H9 (cell line): ENCODE measurements at regions not wholly inside any gene's neighbourhood (a gene's known extent, or its start where the extent isn't known, plus 50 kb on each side); places are given as distances from the start of the nearest gene placed in this dataset.

Source experiments
- DNase-seq: peaks from one replicate; pipeline ENCODE4 v3.0.0-alpha.2; 2017
- H2AFZ ChIP-seq: one replicate; pipeline ENCODE4 v1.6.1; 2013; ENCODE audit warnings: mild to moderate bottlenecking, low read length, control low read depth, moderate library complexity
- H2AK5ac ChIP-seq: 2 replicates; pipeline ENCODE4 v1.6.1; 2013; ENCODE audit warnings: low read length, control low read depth, mixed read lengths; ENCODE audit not compliant: insufficient read length
- H2BK120ac ChIP-seq: one replicate; pipeline ENCODE4 v1.6.1; 2013; ENCODE audit warnings: low read depth, mild to moderate bottlenecking, low read length, control low read depth, inconsistent platforms; ENCODE audit not compliant: poor library complexity, severe bottlenecking
- H2BK12ac ChIP-seq: 2 replicates; pipeline ENCODE4 v1.6.1; 2013; ENCODE audit warnings: low read length, control low read depth, mixed read lengths, low read depth; ENCODE audit not compliant: insufficient read length
- H2BK15ac ChIP-seq: 2 replicates; pipeline ENCODE4 v1.6.1; 2013; ENCODE audit warnings: low read depth, low read length, control low read depth
- H2BK20ac ChIP-seq: one replicate; pipeline ENCODE4 v1.6.1; 2013; ENCODE audit warnings: low read depth, mild to moderate bottlenecking, low read length, control low read depth, inconsistent platforms; ENCODE audit not compliant: poor library complexity, severe bottlenecking
- H2BK5ac ChIP-seq: 2 replicates; pipeline ENCODE4 v1.6.1; 2013; ENCODE audit warnings: low read length, control low read depth, mixed read lengths; ENCODE audit not compliant: insufficient read length
- H3K14ac ChIP-seq: 2 replicates; pipeline ENCODE4 v1.6.1; 2013; ENCODE audit warnings: low read length, control low read depth; ENCODE audit not compliant: insufficient read depth
- H3K18ac ChIP-seq: 2 replicates; pipeline ENCODE4 v1.6.1; 2013; ENCODE audit warnings: low read depth, mild to moderate bottlenecking, mixed read lengths, low read length, control low read depth; ENCODE audit not compliant: insufficient read length
- H3K23ac ChIP-seq: 2 replicates; pipeline ENCODE4 v1.6.1; 2013; ENCODE audit warnings: low read length, control low read depth, mixed read lengths, low read depth; ENCODE audit not compliant: insufficient read length
- H3K23me2 ChIP-seq: 2 replicates; pipeline ENCODE4 v1.6.1; 2013; ENCODE audit warnings: low read depth, mild to moderate bottlenecking, mixed read lengths, low read length, control low read depth; ENCODE audit not compliant: insufficient read length, poor library complexity, severe bottlenecking
- H3K27ac ChIP-seq: 2 replicates; pipeline ENCODE4 v1.5.1; 2013; ENCODE audit warnings: low read length, control low read depth, mixed read lengths, low read depth; ENCODE audit not compliant: insufficient read length
- H3K27me3 ChIP-seq: 2 replicates; pipeline ENCODE4 v1.6.1; 2013; ENCODE audit warnings: low read length, control low read depth, inconsistent platforms; ENCODE audit not compliant: insufficient read depth
- H3K4ac ChIP-seq: 2 replicates; pipeline ENCODE4 v1.6.1; 2013; ENCODE audit warnings: low read depth, mild to moderate bottlenecking, control low read depth, inconsistent platforms, low read length, moderate library complexity
- H3K4me1 ChIP-seq: 2 replicates; pipeline ENCODE4 v1.6.1; 2013; ENCODE audit warnings: low read length, control low read depth, inconsistent platforms; ENCODE audit not compliant: insufficient read depth
- H3K4me2 ChIP-seq: 2 replicates; pipeline ENCODE4 v1.6.1; 2013; ENCODE audit warnings: low read length, control low read depth, mixed read lengths; ENCODE audit not compliant: insufficient read length, insufficient read depth
- H3K56ac ChIP-seq: 2 replicates; pipeline ENCODE4 v1.6.1; 2013; ENCODE audit warnings: low read depth, mild to moderate bottlenecking, mixed read lengths, low read length, control low read depth; ENCODE audit not compliant: insufficient read length
- H3K79me1 ChIP-seq: 2 replicates; pipeline ENCODE4 v1.6.1; 2013; ENCODE audit warnings: low read depth, mild to moderate bottlenecking, moderate library complexity, low read length, control low read depth, inconsistent platforms; ENCODE audit not compliant: insufficient read depth, poor library complexity, severe bottlenecking
- H3K79me2 ChIP-seq: 2 replicates; pipeline ENCODE4 v1.6.1; 2013; ENCODE audit warnings: low read length, control low read depth, inconsistent platforms; ENCODE audit not compliant: insufficient read depth
- H3K9ac ChIP-seq: 2 replicates; pipeline ENCODE4 v1.6.1; 2013; ENCODE audit warnings: low read length, control low read depth, mixed read lengths; ENCODE audit not compliant: insufficient read length; ENCODE audit errors: extremely low read depth
- H3K9me3 ChIP-seq: one replicate; pipeline ENCODE4 v1.6.1; 2013; ENCODE audit warnings: low read depth, low read length, inconsistent platforms; ENCODE audit not compliant: control insufficient read depth
- H3T11ph ChIP-seq: one replicate; pipeline ENCODE4 v1.6.1; 2013; ENCODE audit warnings: mild to moderate bottlenecking, low read length, control low read depth, inconsistent platforms
- H4K20me1 ChIP-seq: one replicate; pipeline ENCODE4 v1.6.1; 2013; ENCODE audit not compliant: control insufficient read depth, insufficient read length, insufficient read depth
- H4K5ac ChIP-seq: 2 replicates; pipeline ENCODE4 v1.6.1; 2013; ENCODE audit warnings: low read depth, mild to moderate bottlenecking, mixed read lengths, low read length, control low read depth; ENCODE audit not compliant: insufficient read length
- H4K8ac ChIP-seq: replicated peaks from 2 replicates; pipeline ENCODE4 v1.6.1; 2013; ENCODE audit warnings: low read length, control low read depth, mixed read lengths, low read depth; ENCODE audit not compliant: insufficient read length
- H4K91ac ChIP-seq: 2 replicates; pipeline ENCODE4 v1.6.1; 2013; ENCODE audit warnings: low read depth, mild to moderate bottlenecking, moderate library complexity, mixed read lengths, low read length, control low read depth; ENCODE audit not compliant: insufficient read length
- H3K27ac Mint-ChIP-seq, 3 experiments: 2 replicates in 2 of 3; 3 replicates in 1 of 3; pipeline ENCODE4 v1.8.0; 2020 to 2021; ENCODE audit warnings: mixed read lengths in 3 of 3, mild to moderate bottlenecking in 1 of 3, moderate library complexity in 1 of 3
- H3K27me3 Mint-ChIP-seq: 2 replicates; pipeline ENCODE4 v1.8.0; 2021; ENCODE audit warnings: low read depth, mild to moderate bottlenecking, moderate library complexity, mixed read lengths
- H3K36me3 Mint-ChIP-seq, 3 experiments: 2 replicates in 2 of 3; 3 replicates in 1 of 3; pipeline ENCODE4 v1.8.0; 2020 to 2021; ENCODE audit warnings: low read depth in 3 of 3, mixed read lengths in 3 of 3; ENCODE audit not compliant: insufficient read depth in 1 of 3
- H3K4me1 Mint-ChIP-seq, 2 experiments: 2 replicates each; pipeline ENCODE4 v1.8.0; 2020; ENCODE audit warnings: mixed read lengths in 2 of 2
- H3K4me3 Mint-ChIP-seq, 2 experiments: 2 replicates in 1 of 2; 3 replicates in 1 of 2; pipeline ENCODE4 v1.8.0; 2020 to 2021; ENCODE audit warnings: mild to moderate bottlenecking in 2 of 2, mixed read lengths in 2 of 2, moderate library complexity in 1 of 2
- H3K9me3 Mint-ChIP-seq, 2 experiments: 2 replicates in 1 of 2; 3 replicates in 1 of 2; pipeline ENCODE4 v1.8.0; 2020; ENCODE audit warnings: mild to moderate bottlenecking in 2 of 2, mixed read lengths in 2 of 2, moderate library complexity in 1 of 2
- CTCF ChIP-seq: fragments of 200-600 bp; sonication (generic); conservative IDR thresholded peaks from 3 replicates; pipeline ENCODE4 v1.8.0; 2021; ENCODE audit warnings: antibody characterized with exemption, mild to moderate bottlenecking
- WGBS: extraction: QIAGEN DNeasy Blood & Tissue Kit; methylation state at CpG from one replicate; pipeline ENCODE4 v1.1.7; 2013; ENCODE audit warnings: missing lambda C conversion rate, low lambda C conversion rate, mixed read lengths; ENCODE audit not compliant: insufficient read length; ENCODE audit errors: extremely low coverage; 5-methylcytosine and 5-hydroxymethylcytosine counted together

GRCh38 chr13:112208656-112209055 lies 141.7 kb downstream of the SOX1 start:
- no peak overlapping the region for H3T11ph ChIP-seq
- peaks cover 0 to 4% of the 10 kb centered on the region in 2 experiments; a peak in 1 of 5 replicates for H3K9me3 Mint-ChIP-seq
- no peaks in the 10 kb centered on the region; the same call in 1 of the 2 replicates for H3K4me1 ChIP-seq
- no peaks in the 10 kb centered on the region for H3K79me1 ChIP-seq
- no peak overlapping the region for H3K4me2 ChIP-seq
- H3K56ac ChIP-seq = no peak overlapping the region
- no peak overlapping the region for H3K27ac Mint-ChIP-seq
- no peak overlapping the region for H4K5ac ChIP-seq
- no peak overlapping the region for H2BK12ac ChIP-seq
- no peak overlapping the region for H4K8ac ChIP-seq
- no peak overlapping the region for H3K9ac ChIP-seq
- no peaks in the 10 kb centered on the region for H3K9me3 ChIP-seq
- WGBS = no CpG with 5 or more reads among the region's 8 CpGs
- no peak overlapping the region for H3K4ac ChIP-seq
- no peak for DNase-seq
- peaks cover 14% of the 10 kb centered on the region; the same call in 1 of the 2 replicates for H3K27me3 ChIP-seq
- H4K20me1 ChIP-seq = peaks cover 2% of the 10 kb centered on the region
- peaks cover 58% of the 10 kb centered on the region for H3K27me3 Mint-ChIP-seq
- H3K4me1 Mint-ChIP-seq = peaks cover 26 to 48% of the 10 kb centered on the region in 2 experiments
- no peak overlapping the region for H3K27ac ChIP-seq
- H3K14ac ChIP-seq = no peak overlapping the region
- H2BK20ac ChIP-seq = no peak overlapping the region
- peaks cover 7% of the 10 kb centered on the region for H3K23me2 ChIP-seq
- no peak overlapping the region for H3K4me3 Mint-ChIP-seq
- no peak overlapping the region for H4K91ac ChIP-seq
- H3K23ac ChIP-seq = no peak overlapping the region
- H2BK120ac ChIP-seq = no peak overlapping the region
- no peak for TF ChIP-seq CTCF
- H2BK15ac ChIP-seq = no peak overlapping the region
- H3K79me2 ChIP-seq = no peaks in the 10 kb centered on the region
- no peaks in the 10 kb centered on the region for H3K36me3 Mint-ChIP-seq
- H3K18ac ChIP-seq = no peak overlapping the region
- H2AK5ac ChIP-seq = no peak overlapping the region
- no peak overlapping the region for H2AFZ ChIP-seq
- no peak overlapping the region for H2BK5ac ChIP-seq
